B cell (primary cell): ENCODE measurements at regions not wholly inside any gene's neighbourhood (a gene's known extent, or its start where the extent isn't known, plus 50 kb on each side); places are given as distances from the start of the nearest gene placed in this dataset.

Source experiments
- ATAC-seq: fragments of 200-7000 bp; cut with Tn5 transposase; one replicate; pipeline ENCODE4 v1.10.0; 2021; ENCODE audit warnings: low read depth, mild to moderate bottlenecking, moderate number of reproducible peaks, moderate library complexity
- CTCF ChIA-PET: fragments of 350-600 bp; sonication (Branson Sonifier 250); formaldehyde crosslinking; loops from one replicate; lab custom pipeline; 2021; ENCODE audit warnings: antibody characterized with exemption, inconsistent platforms; lab: Charles Lee
- POLR2A ChIA-PET: fragments of 350-600 bp; sonication (Branson Sonifier 250); formaldehyde crosslinking; loops from one replicate; lab custom pipeline; 2021; ENCODE audit warnings: antibody characterized with exemption; lab: Charles Lee
- DNase-seq: peaks from one replicate; pipeline ENCODE4 v3.0.0; 2013
- H2AFZ ChIP-seq: 2 replicates; pipeline ENCODE4 v1.6.1; 2012; ENCODE audit warnings: mild to moderate bottlenecking, low read depth, low read length; ENCODE audit not compliant: insufficient read depth, poor library complexity, severe bottlenecking
- H3K27ac ChIP-seq, 2 donors: 1 replicate in 1 of 2; 2 replicates in 1 of 2; pipeline ENCODE4 v1.5.1; 2012 to 2013; ENCODE audit warnings: low read length in 2 of 2, mild to moderate bottlenecking in 2 of 2, moderate library complexity in 1 of 2
- H3K27me3 ChIP-seq, 4 experiments: fragments of 200-600 bp in 1 of 4; sonication (generic) in 1 of 4; replicated peaks in 1 of 4; 1 replicate in 2 of 4; 2 replicates in 2 of 4; pipeline versions ENCODE4 v1.6.1 to v1.7.0; 2013 to 2016; ENCODE audit warnings: low read length in 3 of 4, mild to moderate bottlenecking in 2 of 4, mixed read lengths in 1 of 4, moderate library complexity in 1 of 4; ENCODE audit not compliant: insufficient read depth in 4 of 4, control insufficient read depth in 3 of 4; ENCODE audit errors: control extremely low read depth in 1 of 4
- H3K36me3 ChIP-seq, 2 experiments: replicated peaks in 1 of 2; 1 replicate in 1 of 2; 2 replicates in 1 of 2; pipeline versions ENCODE4 v1.6.1 to v1.7.1; 2013; ENCODE audit warnings: low read length in 1 of 2; ENCODE audit not compliant: insufficient read depth in 2 of 2, control insufficient read depth in 1 of 2; ENCODE audit errors: control extremely low read depth in 1 of 2, extremely low read depth in 1 of 2
- H3K4me1 ChIP-seq, 2 donors: fragments of 200-600 bp in 1 of 2; sonication (generic) in 1 of 2; 1 replicate in 1 of 2; 2 replicates in 1 of 2; pipeline versions ENCODE4 v1.5.1 to v1.6.1; 2013 to 2017; ENCODE audit warnings: low read length in 2 of 2; ENCODE audit not compliant: control insufficient read depth in 2 of 2, insufficient read depth in 2 of 2
- H3K4me2 ChIP-seq: replicated peaks from 2 replicates; pipeline ENCODE3; 2012; ENCODE audit warnings: mild to moderate bottlenecking, low read depth, low read length; ENCODE audit not compliant: poor library complexity, severe bottlenecking
- H3K4me3 ChIP-seq, 5 experiments: fragments of 200-600 bp in 1 of 5; sonication (generic) in 1 of 5; 1 replicate in 3 of 5; 2 replicates in 2 of 5; pipeline versions ENCODE4 v1.5.1 to v1.7.0; 2011 to 2016; ENCODE audit warnings: low read length in 4 of 5, mild to moderate bottlenecking in 4 of 5, low read depth in 2 of 5, control low read depth in 1 of 5, moderate library complexity in 1 of 5; ENCODE audit not compliant: insufficient read depth in 1 of 5; ENCODE audit errors: control extremely low read depth in 1 of 5, extremely low read depth in 1 of 5
- H3K79me2 ChIP-seq: fragments of 200-600 bp; sonication (generic); one replicate; pipeline ENCODE4 v1.6.0; 2016; ENCODE audit warnings: low read length; ENCODE audit not compliant: control insufficient read depth, insufficient read depth
- H3K9ac ChIP-seq: fragments of 200-600 bp; sonication (generic); 2 replicates; pipeline ENCODE4 v1.6.1; 2017; ENCODE audit warnings: mild to moderate bottlenecking, low read length, moderate library complexity
- H3K9me3 ChIP-seq, 3 donors: one replicate each; pipeline versions ENCODE4 v1.6.1 to v1.7.1; 2013; ENCODE audit warnings: low read length in 2 of 3; ENCODE audit not compliant: control insufficient read depth in 2 of 3, insufficient read depth in 1 of 3; ENCODE audit errors: control extremely low read depth in 1 of 3
- H4K20me1 ChIP-seq: 2 replicates; pipeline ENCODE4 v1.6.0; 2012; ENCODE audit warnings: mild to moderate bottlenecking, low read length; ENCODE audit not compliant: insufficient read depth, control insufficient read depth, poor library complexity, severe bottlenecking
- H3K27ac Mint-ChIP-seq: one replicate; pipeline ENCODE4 v1.8.0; 2021; ENCODE audit warnings: mixed read lengths
- H3K27me3 Mint-ChIP-seq: one replicate; pipeline ENCODE4 v1.8.0; 2021; ENCODE audit warnings: mixed read lengths
- H3K4me1 Mint-ChIP-seq: one replicate; pipeline ENCODE4 v1.8.0; 2021; ENCODE audit warnings: mixed read lengths
- H3K4me3 Mint-ChIP-seq: one replicate; pipeline ENCODE4 v1.8.0; 2021; ENCODE audit warnings: mixed read lengths
- H3K9me3 Mint-ChIP-seq: one replicate; pipeline ENCODE4 v1.8.0; 2022; ENCODE audit warnings: mixed read lengths; ENCODE audit not compliant: insufficient read depth
- CTCF ChIP-seq: fragments of 200-600 bp; IDR thresholded peaks from one replicate; pipeline ENCODE4 v1.8.0; 2022; ENCODE audit warnings: antibody characterized with exemption, mild to moderate bottlenecking
- EZH2 ChIP-seq: IDR thresholded peaks from 2 replicates; pipeline ENCODE4 v1.6.1; 2012; ENCODE audit warnings: borderline replicate concordance, low read depth, mild to moderate bottlenecking, moderate library complexity, low read length; ENCODE audit not compliant: insufficient read depth, poor library complexity, severe bottlenecking
- WGBS: methylation state at CpG from one replicate; pipeline ENCODE4 v1.1.5; 2013; ENCODE audit warnings: missing lambda C conversion rate; ENCODE audit not compliant: insufficient coverage; 5-methylcytosine and 5-hydroxymethylcytosine counted together
- intact Hi-C: fragments of 100-400 bp; cut with micrococcal nuclease; formaldehyde crosslinking; loops from one replicate; pipeline ENCODE4 v1.10.0; 2022

- no peaks in the 10 kb centered on the region for H3K36me3 ChIP-seq
- H3K79me2 ChIP-seq = no peaks in the 10 kb centered on the region
- H3K9me3 ChIP-seq = peaks cover 0 to 3% (median 0%) of the 10 kb centered on the region in 3 donors
- H3K27ac ChIP-seq = no peak overlapping the region
- Mint-ChIP-seq H3K4me1 (no peaks in the 10 kb centered on the region), H3K4me3 (no peak overlapping the region), H3K27me3 (no peaks in the 10 kb centered on the region), H3K27ac (no peak overlapping the region), H3K9me3 (no peaks in the 10 kb centered on the region)
- no peak for ATAC-seq
- no peak overlapping the region for H3K4me3 ChIP-seq
- H4K20me1 ChIP-seq = no peaks in the 10 kb centered on the region
- WGBS = 78% methylated on average over 3 of the region's 15 CpGs
- no peak for DNase-seq
- H2AFZ ChIP-seq = no peak overlapping the region
- no peak overlapping the region for H3K4me2 ChIP-seq
- ChIA-PET CTCF (no interaction called here), POLR2A (no interaction called here)
- intact Hi-C loops = no loop called here
- H3K9ac ChIP-seq = no peak overlapping the region
- TF ChIP-seq EZH2 (no peak), CTCF (no peak)
- H3K4me1 ChIP-seq = no peaks in the 10 kb centered on the region
- H3K27me3 ChIP-seq = no peaks in the 10 kb centered on the region
Measured at GRCh38 chr14:87691042-87691881, 301.7 kb downstream of the GALC start.

GRCh38 chr14:87690076-87690613 lies 302.8 kb downstream of the GALC start:
- ChIA-PET CTCF (no interaction called here), POLR2A (no interaction called here)
- H3K9ac ChIP-seq = no peak overlapping the region
- no peaks in the 10 kb centered on the region for H4K20me1 ChIP-seq
- Mint-ChIP-seq H3K27ac (no peak overlapping the region), H3K9me3 (no peaks in the 10 kb centered on the region), H3K4me1 (no peaks in the 10 kb centered on the region), H3K4me3 (no peak overlapping the region), H3K27me3 (no peaks in the 10 kb centered on the region)
- no peaks in the 10 kb centered on the region for H3K36me3 ChIP-seq
- no peaks in the 10 kb centered on the region for H3K27me3 ChIP-seq
- ATAC-seq (no peak), DNase-seq (no peak)
- no peak overlapping the region for H3K4me3 ChIP-seq
- no peak overlapping the region for H3K27ac ChIP-seq
- TF ChIP-seq EZH2 (no peak), CTCF (no peak)
- H2AFZ ChIP-seq = no peak overlapping the region
- no peaks in the 10 kb centered on the region for H3K79me2 ChIP-seq
- no peak overlapping the region for H3K4me2 ChIP-seq
- intact Hi-C loops = no loop called here
- WGBS = 47% methylated on average over 3 of the region's 3 CpGs
- H3K9me3 ChIP-seq = peaks cover 0 to 3% (median 0%) of the 10 kb centered on the region in 3 donors
- no peaks in the 10 kb centered on the region for H3K4me1 ChIP-seq
